Nephron (organoid): ENCODE measurements at regions not wholly inside any gene's neighbourhood (a gene's known extent, or its start where the extent isn't known, plus 50 kb on each side); places are given as distances from the start of the nearest gene placed in this dataset.

Source experiments
- H3K27ac Mint-ChIP-seq, 3 experiments: 2 replicates each; pipeline ENCODE4 v1.8.0; 2020; ENCODE audit warnings: mixed read lengths in 3 of 3, mild to moderate bottlenecking in 2 of 3, moderate library complexity in 1 of 3
- H3K27me3 Mint-ChIP-seq: 2 replicates; pipeline ENCODE4 v1.8.0; 2021; ENCODE audit warnings: low read depth, mild to moderate bottlenecking, moderate library complexity, mixed read lengths
- H3K36me3 Mint-ChIP-seq: 2 replicates; pipeline ENCODE4 v1.8.0; 2020; ENCODE audit warnings: low read depth, mixed read lengths
- H3K4me1 Mint-ChIP-seq: 2 replicates; pipeline ENCODE4 v1.8.0; 2020; ENCODE audit warnings: mixed read lengths
- H3K4me3 Mint-ChIP-seq, 3 experiments: 2 replicates each; pipeline ENCODE4 v1.8.0; 2020; ENCODE audit warnings: mild to moderate bottlenecking in 3 of 3, mixed read lengths in 3 of 3, moderate library complexity in 2 of 3
- H3K9me3 Mint-ChIP-seq: 2 replicates; pipeline ENCODE4 v1.8.0; 2020; ENCODE audit warnings: mixed read lengths
- TF ChIP-seq, protein P1 (sequence below), 3 experiments: fragments of 200-600 bp; sonication (generic); IDR thresholded peaks; one replicate each; pipeline ENCODE4 v1.5.0; 2021; ENCODE audit warnings: antibody characterized with exemption in 3 of 3; ENCODE audit not compliant: unreplicated experiment in 3 of 3

DNA sequence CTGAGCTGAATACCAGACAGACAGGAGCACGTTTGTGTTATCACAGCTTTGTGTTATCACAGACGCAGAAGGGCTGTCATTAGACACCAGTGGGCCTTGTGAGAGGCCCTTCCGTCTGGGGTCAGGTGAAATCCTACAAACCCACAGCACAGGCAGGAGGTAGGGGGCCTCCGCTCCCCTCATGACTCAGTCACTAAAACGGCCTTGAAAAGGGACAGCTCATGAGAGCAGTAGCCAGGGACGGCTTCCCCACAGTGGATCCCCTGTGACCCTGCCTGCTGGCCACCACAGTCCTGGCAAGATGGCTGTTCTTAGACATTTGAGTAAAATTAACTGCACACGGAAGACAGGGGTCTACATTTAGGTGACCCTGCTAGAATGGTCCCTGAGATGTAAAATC is 215.8 kb upstream of the PPP2R2D start:
- H3K27me3 Mint-ChIP-seq: peaks cover 19% of the 10 kb centered on the region
- TF ChIP-seq, protein P1, sequence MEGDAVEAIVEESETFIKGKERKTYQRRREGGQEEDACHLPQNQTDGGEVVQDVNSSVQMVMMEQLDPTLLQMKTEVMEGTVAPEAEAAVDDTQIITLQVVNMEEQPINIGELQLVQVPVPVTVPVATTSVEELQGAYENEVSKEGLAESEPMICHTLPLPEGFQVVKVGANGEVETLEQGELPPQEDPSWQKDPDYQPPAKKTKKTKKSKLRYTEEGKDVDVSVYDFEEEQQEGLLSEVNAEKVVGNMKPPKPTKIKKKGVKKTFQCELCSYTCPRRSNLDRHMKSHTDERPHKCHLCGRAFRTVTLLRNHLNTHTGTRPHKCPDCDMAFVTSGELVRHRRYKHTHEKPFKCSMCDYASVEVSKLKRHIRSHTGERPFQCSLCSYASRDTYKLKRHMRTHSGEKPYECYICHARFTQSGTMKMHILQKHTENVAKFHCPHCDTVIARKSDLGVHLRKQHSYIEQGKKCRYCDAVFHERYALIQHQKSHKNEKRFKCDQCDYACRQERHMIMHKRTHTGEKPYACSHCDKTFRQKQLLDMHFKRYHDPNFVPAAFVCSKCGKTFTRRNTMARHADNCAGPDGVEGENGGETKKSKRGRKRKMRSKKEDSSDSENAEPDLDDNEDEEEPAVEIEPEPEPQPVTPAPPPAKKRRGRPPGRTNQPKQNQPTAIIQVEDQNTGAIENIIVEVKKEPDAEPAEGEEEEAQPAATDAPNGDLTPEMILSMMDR (IDR thresholded peaks at IDR 0.05; ENCODE audit: unreplicated experiment in 3 of 3): no peak
- H3K36me3 Mint-ChIP-seq: no peaks in the 10 kb centered on the region
- H3K27ac Mint-ChIP-seq: no peak overlapping the region
- H3K9me3 Mint-ChIP-seq: no peaks in the 10 kb centered on the region
- H3K4me3 Mint-ChIP-seq: no peak overlapping the region
- H3K4me1 Mint-ChIP-seq: no peaks in the 10 kb centered on the region

DNA sequence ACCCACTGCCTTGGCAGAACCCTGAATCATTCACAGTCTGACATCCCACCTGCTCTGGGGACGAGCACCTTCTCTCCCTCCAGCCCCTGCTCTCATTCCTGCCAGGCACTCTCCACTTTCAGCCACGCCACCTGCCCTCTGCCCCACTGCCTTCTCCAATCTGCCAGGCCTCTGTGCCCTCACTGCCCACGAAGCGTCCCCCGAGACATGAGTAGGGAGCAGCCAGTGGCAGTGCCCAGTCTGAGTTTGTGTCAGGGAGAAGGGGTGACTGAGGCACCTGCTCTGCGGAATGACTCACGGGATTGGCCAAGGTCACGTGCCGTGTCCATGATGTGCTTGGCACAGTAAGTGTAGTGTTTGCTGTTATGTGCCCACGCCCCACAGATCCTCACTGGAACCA is 215.2 kb upstream of the PPP2R2D start:
- Mint-ChIP-seq H3K27me3 (peaks cover 19% of the 10 kb centered on the region), H3K9me3 (no peaks in the 10 kb centered on the region), H3K27ac (no peak overlapping the region), H3K4me1 (peaks cover 4% of the 10 kb centered on the region), H3K4me3 (no peak overlapping the region), H3K36me3 (no peaks in the 10 kb centered on the region)
- TF ChIP-seq, protein P1 (IDR thresholded peaks at IDR 0.05; ENCODE audit: unreplicated experiment in 3 of 3): no peak

DNA sequence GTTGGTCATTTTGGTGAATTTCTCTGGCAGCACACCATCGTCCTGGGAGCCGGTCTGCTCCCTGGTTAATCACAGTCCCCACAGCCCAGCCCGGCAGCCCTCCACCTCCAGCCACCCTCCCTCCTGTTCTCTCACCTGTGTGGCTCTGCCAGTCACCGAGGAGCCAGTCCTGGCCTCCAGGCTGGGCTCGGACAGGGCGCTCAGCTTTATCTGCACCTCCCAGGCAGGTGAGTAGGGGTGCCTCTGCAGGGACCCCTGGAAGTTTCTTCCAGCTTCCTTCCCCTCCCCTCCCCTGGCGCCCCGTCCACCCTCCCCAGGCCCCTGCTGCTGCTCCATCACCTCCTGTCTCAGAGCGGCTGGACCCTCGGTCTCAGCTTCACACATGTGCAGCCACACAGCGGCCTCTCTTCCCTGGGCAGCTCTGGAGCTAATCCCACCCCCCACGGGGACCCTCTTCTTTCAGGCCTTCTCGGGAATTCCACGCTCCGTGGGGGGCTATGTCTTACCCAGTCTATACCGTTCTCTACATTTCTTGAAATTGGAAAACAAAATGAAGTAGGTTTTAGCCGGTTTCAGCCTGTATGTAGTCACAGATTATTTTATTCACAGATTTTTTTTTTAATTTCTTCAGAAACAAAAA is 213.9 kb upstream of the PPP2R2D start:
- Mint-ChIP-seq H3K36me3 (no peaks in the 10 kb centered on the region), H3K4me1 (peaks cover 4% of the 10 kb centered on the region), H3K4me3 (no peak overlapping the region), H3K9me3 (no peaks in the 10 kb centered on the region), H3K27me3 (peaks cover 19% of the 10 kb centered on the region), H3K27ac (no peak overlapping the region)
- TF ChIP-seq, protein P1 (IDR thresholded peaks at IDR 0.05; ENCODE audit: unreplicated experiment in 3 of 3): no peak

DNA sequence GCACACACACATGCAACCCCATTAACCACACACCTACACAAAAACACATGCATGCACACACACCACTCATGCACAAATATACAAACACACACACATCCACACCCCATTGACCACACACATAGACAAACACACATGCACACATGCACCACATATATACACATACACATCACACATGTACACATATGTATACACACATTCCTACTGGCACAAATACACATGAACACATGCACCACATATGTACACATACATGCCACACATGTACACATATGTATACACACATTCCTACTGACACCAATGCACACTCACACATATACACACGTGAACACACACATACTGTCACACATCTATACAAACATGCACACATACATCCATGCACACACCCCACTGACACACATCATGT is 212.5 kb upstream of the PPP2R2D start:
- Mint-ChIP-seq H3K4me1 (peaks cover 4% of the 10 kb centered on the region), H3K36me3 (no peaks in the 10 kb centered on the region), H3K4me3 (no peak overlapping the region), H3K9me3 (no peaks in the 10 kb centered on the region), H3K27me3 (peaks cover 7% of the 10 kb centered on the region), H3K27ac (no peak overlapping the region)
- TF ChIP-seq, protein P1 (IDR thresholded peaks at IDR 0.05; ENCODE audit: unreplicated experiment in 3 of 3): no peak

DNA sequence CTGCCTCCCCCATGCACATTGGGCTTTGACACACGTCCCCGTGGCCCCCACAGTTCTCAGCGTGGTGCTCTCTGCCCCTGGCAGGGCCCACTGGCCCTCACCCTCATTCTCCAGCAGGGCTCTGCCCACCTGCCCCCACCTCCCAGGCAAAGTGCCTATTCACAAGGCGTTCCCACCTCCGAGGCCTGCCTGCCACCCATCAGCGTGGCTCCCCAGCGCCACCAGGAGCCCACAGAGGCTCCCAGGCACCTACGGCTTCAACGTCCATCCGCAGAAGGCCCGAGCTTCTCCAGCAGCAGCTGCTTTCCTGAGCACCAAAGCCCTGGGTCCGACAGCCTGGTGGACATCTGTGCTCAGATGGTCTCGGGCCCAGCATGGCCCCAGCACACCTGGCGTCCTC is 211.8 kb upstream of the PPP2R2D start:
- Mint-ChIP-seq H3K9me3 (no peaks in the 10 kb centered on the region), H3K27me3 (peaks cover 10% of the 10 kb centered on the region), H3K36me3 (no peaks in the 10 kb centered on the region), H3K4me3 (no peak overlapping the region), H3K27ac (no peak overlapping the region), H3K4me1 (peaks cover 4% of the 10 kb centered on the region)
- TF ChIP-seq, protein P1 (IDR thresholded peaks at IDR 0.05; ENCODE audit: unreplicated experiment in 3 of 3): no peak

DNA sequence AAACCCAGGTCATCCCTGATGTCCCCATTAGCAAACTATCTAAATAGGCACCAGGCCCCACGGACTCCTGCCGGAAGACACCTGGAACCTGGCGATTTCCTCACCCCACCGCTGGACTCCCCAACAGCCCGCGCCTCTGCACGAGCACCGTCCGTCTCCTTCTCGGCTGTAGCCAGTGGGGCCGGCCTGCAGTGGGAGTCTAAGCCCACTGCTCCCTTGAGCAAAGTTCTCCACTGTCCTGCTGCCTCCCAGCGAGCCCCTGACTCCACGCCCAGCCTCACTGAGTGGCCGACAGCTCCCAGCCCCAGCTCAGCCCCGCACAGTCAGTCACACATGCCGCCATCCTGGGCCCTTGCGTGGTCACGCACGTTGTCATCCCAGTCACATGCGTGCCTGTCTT is 211.3 kb upstream of the PPP2R2D start:
- no peaks in the 10 kb centered on the region for H3K9me3 Mint-ChIP-seq
- H3K36me3 Mint-ChIP-seq: no peaks in the 10 kb centered on the region
- H3K4me3 Mint-ChIP-seq: no peak overlapping the region
- H3K27me3 Mint-ChIP-seq: peaks cover 8% of the 10 kb centered on the region
- H3K4me1 Mint-ChIP-seq: peaks cover 4% of the 10 kb centered on the region
- TF ChIP-seq, protein P1 (IDR thresholded peaks at IDR 0.05; ENCODE audit: unreplicated experiment in 3 of 3): no peak
- no peak overlapping the region for H3K27ac Mint-ChIP-seq
